ENCODE measurements at regions not wholly inside any gene's neighbourhood (a gene's known extent, or its start where the extent isn't known, plus 50 kb on each side); places are given as distances from the start of the nearest gene placed in this dataset.

DNA sequence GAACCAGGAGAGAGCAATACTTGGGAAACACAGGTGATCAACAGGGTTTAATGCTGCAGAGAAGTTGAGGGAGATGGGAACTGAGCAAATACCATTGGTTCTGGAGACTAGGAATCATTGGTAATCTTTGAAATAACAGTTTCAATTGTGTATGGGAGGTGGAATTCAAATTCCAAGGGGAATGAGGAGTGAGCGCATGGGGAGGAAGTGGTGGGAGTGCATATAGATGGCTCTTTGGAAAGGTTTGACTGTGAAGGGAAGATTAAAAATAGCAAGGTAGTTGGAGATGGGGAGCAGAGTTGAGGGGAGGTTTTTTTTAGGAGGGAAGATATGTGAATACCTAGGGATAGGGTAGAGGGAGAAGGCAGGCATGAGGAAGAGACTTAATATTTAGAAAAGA is 51.1 kb upstream of the ROPN1 start:
- H3K27ac ChIP-seq = no peak overlapping the region
- TF ChIP-seq, protein P1, sequence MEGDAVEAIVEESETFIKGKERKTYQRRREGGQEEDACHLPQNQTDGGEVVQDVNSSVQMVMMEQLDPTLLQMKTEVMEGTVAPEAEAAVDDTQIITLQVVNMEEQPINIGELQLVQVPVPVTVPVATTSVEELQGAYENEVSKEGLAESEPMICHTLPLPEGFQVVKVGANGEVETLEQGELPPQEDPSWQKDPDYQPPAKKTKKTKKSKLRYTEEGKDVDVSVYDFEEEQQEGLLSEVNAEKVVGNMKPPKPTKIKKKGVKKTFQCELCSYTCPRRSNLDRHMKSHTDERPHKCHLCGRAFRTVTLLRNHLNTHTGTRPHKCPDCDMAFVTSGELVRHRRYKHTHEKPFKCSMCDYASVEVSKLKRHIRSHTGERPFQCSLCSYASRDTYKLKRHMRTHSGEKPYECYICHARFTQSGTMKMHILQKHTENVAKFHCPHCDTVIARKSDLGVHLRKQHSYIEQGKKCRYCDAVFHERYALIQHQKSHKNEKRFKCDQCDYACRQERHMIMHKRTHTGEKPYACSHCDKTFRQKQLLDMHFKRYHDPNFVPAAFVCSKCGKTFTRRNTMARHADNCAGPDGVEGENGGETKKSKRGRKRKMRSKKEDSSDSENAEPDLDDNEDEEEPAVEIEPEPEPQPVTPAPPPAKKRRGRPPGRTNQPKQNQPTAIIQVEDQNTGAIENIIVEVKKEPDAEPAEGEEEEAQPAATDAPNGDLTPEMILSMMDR (conservative IDR thresholded peaks at IDR 0.05) = no peak

- no peak overlapping the region for H3K27ac ChIP-seq
- TF ChIP-seq, protein P1 (conservative IDR thresholded peaks at IDR 0.05) = no peak
Measured at GRCh38 chr3:124044956-124045355, 53.0 kb upstream of the ROPN1 start.

GRCh38 chr3:124048967-124049798 is 57.3 kb upstream of the ROPN1 start:
- TF ChIP-seq, protein P1 (conservative IDR thresholded peaks at IDR 0.05) = no peak
- H3K27ac ChIP-seq = no peak overlapping the region

- TF ChIP-seq, protein P1 (conservative IDR thresholded peaks at IDR 0.05) = no peak
- H3K27ac ChIP-seq = no peak overlapping the region
Measured at GRCh38 chr3:124051636-124052035, 59.7 kb upstream of the ROPN1 start.

DNA sequence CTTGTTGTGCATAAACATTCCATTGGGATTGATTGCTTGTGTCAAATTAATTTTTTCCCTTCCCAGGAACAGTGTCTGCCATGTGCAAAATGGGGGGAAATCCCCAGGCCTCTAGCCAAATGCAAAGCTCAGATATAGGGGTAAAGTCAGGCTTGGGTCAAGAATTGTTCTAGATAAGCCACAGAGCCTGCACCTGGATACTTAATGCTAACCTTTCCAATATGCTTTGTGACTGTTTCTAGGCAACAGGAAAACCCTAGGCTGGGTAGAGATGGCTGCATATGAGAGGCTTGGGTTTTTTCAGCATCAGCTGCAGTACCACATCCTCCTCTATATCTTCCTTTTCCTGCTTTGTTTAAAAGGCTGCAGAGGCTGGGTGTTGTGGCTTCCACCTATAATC is 61.9 kb upstream of the ROPN1 start:
- no peak overlapping the region for H3K27ac ChIP-seq
- TF ChIP-seq, protein P1 (conservative IDR thresholded peaks at IDR 0.05) = no peak

GRCh38 chr3:124056846-124057245 is 64.9 kb upstream of the ROPN1 start:
- TF ChIP-seq, protein P1 (conservative IDR thresholded peaks at IDR 0.05) = no peak
- H3K27ac ChIP-seq = no peak overlapping the region

- TF ChIP-seq, protein P1 (conservative IDR thresholded peaks at IDR 0.05) = no peak
- H3K27ac ChIP-seq = no peak overlapping the region
Measured at GRCh38 chr3:124057420-124057819, 65.5 kb upstream of the ROPN1 start.
